Spleen (tissue), 11 donors: ENCODE measurements at regions not wholly inside any gene's neighbourhood (a gene's known extent, or its start where the extent isn't known, plus 50 kb on each side); places are given as distances from the start of the nearest gene placed in this dataset.

Experiments used
- DNase-seq: peaks from one replicate; pipeline ENCODE4 v3.0.0-alpha.2; 2020
- H3K27ac ChIP-seq, 8 donors: fragments of 200-600 bp; sonication (generic) in 7 of 8; 1 replicate in 4 of 8; 2 replicates in 4 of 8; pipeline versions ENCODE4 v1.5.0 to v1.8.0; 2016 to 2021; ENCODE audit warnings: inconsistent platforms in 4 of 8, mild to moderate bottlenecking in 4 of 8, moderate library complexity in 1 of 8
- H3K27me3 ChIP-seq, 7 donors: fragments of 200-600 bp; sonication (generic) in 6 of 7; replicated peaks in 1 of 7; 1 replicate in 4 of 7; 2 replicates in 3 of 7; pipeline versions ENCODE4 v1.5.0 to v1.8.0; 2016 to 2021; ENCODE audit warnings: inconsistent platforms in 3 of 7, mild to moderate bottlenecking in 1 of 7
- H3K36me3 ChIP-seq, 6 donors: fragments of 200-600 bp; sonication (generic) in 5 of 6; 1 replicate in 4 of 6; 2 replicates in 2 of 6; pipeline versions ENCODE4 v1.5.0 to v1.8.0; 2016 to 2021; ENCODE audit warnings: inconsistent platforms in 2 of 6
- H3K4me1 ChIP-seq, 6 donors: fragments of 200-600 bp; sonication (generic) in 5 of 6; 1 replicate in 3 of 6; 2 replicates in 3 of 6; pipeline versions ENCODE4 v1.5.0 to v1.8.0; 2016 to 2021; ENCODE audit warnings: inconsistent platforms in 3 of 6
- H3K4me3 ChIP-seq, 8 donors: fragments of 200-600 bp; sonication (generic) in 7 of 8; 1 replicate in 4 of 8; 2 replicates in 4 of 8; pipeline versions ENCODE4 v1.5.0 to v1.8.0; 2016 to 2021; ENCODE audit warnings: inconsistent platforms in 4 of 8, mild to moderate bottlenecking in 4 of 8, moderate library complexity in 2 of 8
- H3K9me3 ChIP-seq, 8 donors: fragments of 200-600 bp; sonication (generic) in 7 of 8; 1 replicate in 4 of 8; 2 replicates in 4 of 8; pipeline versions ENCODE4 v1.5.0 to v1.8.0; 2016 to 2021; ENCODE audit warnings: inconsistent platforms in 4 of 8
- POLR2A ChIP-seq, 3 donors: fragments of 450-650 bp; IDR thresholded peaks; one replicate each; pipeline ENCODE4 v1.5.1; 2017; ENCODE audit warnings: antibody characterized with exemption in 3 of 3, mild to moderate bottlenecking in 1 of 3
- POLR2AphosphoS5 ChIP-seq, 3 donors: sonication (generic); formaldehyde crosslinking; IDR thresholded peaks; one replicate each; pipeline ENCODE4 v1.5.1; 2017; ENCODE audit warnings: antibody characterized with exemption in 3 of 3
- WGBS, 5 donors: extraction: QIAGEN DNeasy Blood & Tissue Kit in 3 of 5; methylation state at CpG; one replicate each; pipeline versions ENCODE4 v1.1.5 to v1.1.7; 2013 to 2018; 5-methylcytosine and 5-hydroxymethylcytosine counted together
- intact Hi-C: fragments of 100-400 bp; cut with DNase I; formaldehyde crosslinking; loops from one replicate; pipeline ENCODE4 v1.15.0; 2023; ENCODE audit warnings: low total_unique reads
- TF ChIP-seq, protein P1 (sequence below), 11 experiments: fragments of 200-600 bp in 7 of 11; fragments of 450-650 bp in 4 of 11; sonication (generic) in 4 of 11; IDR thresholded peaks in 8 of 11; conservative IDR thresholded peaks in 3 of 11; 1 replicate in 7 of 11; 2 replicates in 4 of 11; pipeline versions ENCODE4 v1.4.0 to v1.8.0; 2016 to 2021; ENCODE audit warnings: antibody characterized with exemption in 11 of 11, inconsistent platforms in 4 of 11, mild to moderate bottlenecking in 1 of 11
- donor health status: healthy with polysubstance abuse.
- donor health status: DM: no; HTN: no; CAD: no; lungs with moderate emphysema.
- donor health status: DM: no; HTN: no; CAD: no.
- donor health status: Bipolar disorder and iron deficiency.
- donor health status: healthy.
- donor health status: DM: no; HTN: no; CAD: no.
- donor health status: DM: yes; HTN: yes; CAD: no.

DNA sequence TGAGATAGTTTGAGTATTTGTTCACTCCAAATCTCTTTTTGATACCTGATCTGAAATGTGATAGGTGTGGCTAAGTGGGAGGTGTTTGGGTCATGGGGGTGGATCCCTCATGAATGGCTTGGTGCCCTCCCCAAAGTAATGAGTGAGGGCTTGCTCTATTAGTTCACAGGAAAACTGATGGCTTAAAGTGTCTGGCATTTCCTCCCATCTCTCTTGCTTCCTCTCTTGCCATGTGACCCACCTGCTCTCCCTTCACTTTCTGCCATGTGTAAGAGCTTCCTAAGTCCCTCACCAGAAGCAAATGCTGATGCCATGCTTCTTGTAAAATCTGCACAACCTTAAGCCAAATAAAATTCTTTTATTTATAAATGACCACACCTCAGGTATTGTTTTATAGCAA is 61.1 kb downstream of the MAD2L1 start:
- Histone ChIP-seq H3K4me1 (no peaks in the 10 kb centered on the region), H3K27ac (no peak overlapping the region), H3K27me3 (no peaks in the 10 kb centered on the region), H3K9me3 (no peaks in the 10 kb centered on the region), H3K4me3 (no peak overlapping the region), H3K36me3 (no peaks in the 10 kb centered on the region)
- intact Hi-C loops, result no loop called here
- TF ChIP-seq POLR2A (IDR thresholded peaks at IDR 0.05) (no peak), POLR2AphosphoS5 (IDR thresholded peaks at IDR 0.05) (no peak)
- TF ChIP-seq, protein P1, sequence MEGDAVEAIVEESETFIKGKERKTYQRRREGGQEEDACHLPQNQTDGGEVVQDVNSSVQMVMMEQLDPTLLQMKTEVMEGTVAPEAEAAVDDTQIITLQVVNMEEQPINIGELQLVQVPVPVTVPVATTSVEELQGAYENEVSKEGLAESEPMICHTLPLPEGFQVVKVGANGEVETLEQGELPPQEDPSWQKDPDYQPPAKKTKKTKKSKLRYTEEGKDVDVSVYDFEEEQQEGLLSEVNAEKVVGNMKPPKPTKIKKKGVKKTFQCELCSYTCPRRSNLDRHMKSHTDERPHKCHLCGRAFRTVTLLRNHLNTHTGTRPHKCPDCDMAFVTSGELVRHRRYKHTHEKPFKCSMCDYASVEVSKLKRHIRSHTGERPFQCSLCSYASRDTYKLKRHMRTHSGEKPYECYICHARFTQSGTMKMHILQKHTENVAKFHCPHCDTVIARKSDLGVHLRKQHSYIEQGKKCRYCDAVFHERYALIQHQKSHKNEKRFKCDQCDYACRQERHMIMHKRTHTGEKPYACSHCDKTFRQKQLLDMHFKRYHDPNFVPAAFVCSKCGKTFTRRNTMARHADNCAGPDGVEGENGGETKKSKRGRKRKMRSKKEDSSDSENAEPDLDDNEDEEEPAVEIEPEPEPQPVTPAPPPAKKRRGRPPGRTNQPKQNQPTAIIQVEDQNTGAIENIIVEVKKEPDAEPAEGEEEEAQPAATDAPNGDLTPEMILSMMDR (IDR thresholded peaks at IDR 0.05 in 8 of 11, conservative IDR thresholded peaks at IDR 0.05 in 3 of 11), result no peak
- DNase-seq, result no peak

DNA sequence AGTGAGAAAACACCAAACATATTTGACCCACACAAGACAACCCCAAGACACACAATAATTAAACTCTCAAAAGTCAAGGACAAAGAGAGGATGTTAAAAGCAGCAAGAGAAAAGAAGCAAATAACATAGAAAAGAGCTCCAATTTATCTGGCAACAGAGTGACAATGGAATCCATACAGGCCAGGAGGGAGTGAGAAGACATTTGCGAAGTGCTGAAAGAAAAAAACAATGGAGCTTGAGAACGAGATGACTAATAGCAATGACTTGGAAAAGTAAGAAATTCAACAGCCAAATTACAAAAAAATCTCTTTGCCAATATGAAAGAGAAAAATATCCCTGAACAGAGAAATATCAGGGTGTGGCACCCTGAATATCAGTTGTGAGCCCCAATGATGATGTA is 61.6 kb downstream of the MAD2L1 start:
- Histone ChIP-seq H3K36me3 (no peaks in the 10 kb centered on the region), H3K4me3 (no peak overlapping the region), H3K27ac (no peak overlapping the region), H3K4me1 (no peaks in the 10 kb centered on the region), H3K27me3 (no peaks in the 10 kb centered on the region), H3K9me3 (no peaks in the 10 kb centered on the region)
- DNase-seq, result no peak
- WGBS, 5 donors, result 72 to 93% (median 82%) methylated on average over 2 of the region's 2 CpGs
- intact Hi-C loops, result no loop called here
- TF ChIP-seq, protein P1 (IDR thresholded peaks at IDR 0.05 in 8 of 11, conservative IDR thresholded peaks at IDR 0.05 in 3 of 11), result no peak
- TF ChIP-seq POLR2A (IDR thresholded peaks at IDR 0.05) (no peak), POLR2AphosphoS5 (IDR thresholded peaks at IDR 0.05) (no peak)

DNA sequence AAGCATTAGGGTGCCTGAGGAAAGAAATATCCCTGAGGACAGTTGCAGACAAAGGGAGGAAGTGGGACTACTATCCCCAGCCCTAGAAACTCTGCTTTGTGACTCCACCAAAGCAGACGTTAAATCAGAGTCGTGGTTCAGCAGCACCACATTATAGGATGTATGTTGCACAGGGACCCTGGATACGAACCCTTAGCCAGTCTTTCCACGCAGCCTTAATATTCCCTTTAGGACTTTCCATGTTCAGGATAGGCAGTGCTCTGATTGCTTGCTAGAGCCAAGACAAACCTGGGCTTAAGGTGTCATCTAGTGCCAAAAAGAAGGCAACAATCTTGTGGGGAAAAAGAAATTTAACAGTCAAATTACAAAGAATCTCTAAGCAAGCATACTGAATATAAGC is 62.6 kb downstream of the MAD2L1 start:
- 65 to 85% (median 74%) methylated on average over 4 of the region's 4 CpGs for WGBS, 5 donors
- no peaks in the 10 kb centered on the region for H3K27me3 ChIP-seq
- DNase-seq, result no peak
- no peak overlapping the region for H3K4me3 ChIP-seq
- intact Hi-C loops, result no loop called here
- no peaks in the 10 kb centered on the region for H3K4me1 ChIP-seq
- no peaks in the 10 kb centered on the region for H3K9me3 ChIP-seq
- TF ChIP-seq POLR2A (IDR thresholded peaks at IDR 0.05), result no peak
- no peak overlapping the region for H3K27ac ChIP-seq
- no peaks in the 10 kb centered on the region for H3K36me3 ChIP-seq

DNA sequence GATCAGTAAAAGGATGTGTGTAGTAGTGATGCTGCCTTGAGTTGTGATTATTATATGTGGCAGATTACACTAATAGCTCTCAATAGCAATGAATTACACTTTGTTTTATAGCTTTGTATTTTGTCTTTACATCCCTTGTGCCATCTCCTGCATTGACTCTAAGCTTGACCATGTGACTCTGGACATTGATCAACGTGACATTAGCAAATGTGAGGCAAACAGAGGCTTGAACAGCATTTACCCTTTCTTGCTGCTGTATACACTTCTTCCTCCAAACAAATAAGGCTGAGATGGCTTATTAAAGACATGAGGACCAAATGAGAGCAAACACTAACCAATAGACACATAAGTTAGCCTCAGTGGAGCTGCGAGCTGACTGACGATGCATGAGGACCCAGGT is 63.5 kb downstream of the MAD2L1 start:
- WGBS, 5 donors, result 82 to 90% (median 88%) methylated on average over 3 of the region's 3 CpGs
- DNase-seq, result no peak
- intact Hi-C loops, result no loop called here
- H3K27ac ChIP-seq, result no peak overlapping the region
- H3K36me3 ChIP-seq, result no peaks in the 10 kb centered on the region
- H3K27me3 ChIP-seq, result no peaks in the 10 kb centered on the region
- no peaks in the 10 kb centered on the region for H3K4me1 ChIP-seq
- TF ChIP-seq, protein P1 (IDR thresholded peaks at IDR 0.05 in 8 of 11, conservative IDR thresholded peaks at IDR 0.05 in 3 of 11), result no peak
- no peak for TF ChIP-seq POLR2A (IDR thresholded peaks at IDR 0.05)
- TF ChIP-seq POLR2AphosphoS5 (IDR thresholded peaks at IDR 0.05), result no peak
- H3K4me3 ChIP-seq, result no peak overlapping the region
- H3K9me3 ChIP-seq, result no peaks in the 10 kb centered on the region

DNA sequence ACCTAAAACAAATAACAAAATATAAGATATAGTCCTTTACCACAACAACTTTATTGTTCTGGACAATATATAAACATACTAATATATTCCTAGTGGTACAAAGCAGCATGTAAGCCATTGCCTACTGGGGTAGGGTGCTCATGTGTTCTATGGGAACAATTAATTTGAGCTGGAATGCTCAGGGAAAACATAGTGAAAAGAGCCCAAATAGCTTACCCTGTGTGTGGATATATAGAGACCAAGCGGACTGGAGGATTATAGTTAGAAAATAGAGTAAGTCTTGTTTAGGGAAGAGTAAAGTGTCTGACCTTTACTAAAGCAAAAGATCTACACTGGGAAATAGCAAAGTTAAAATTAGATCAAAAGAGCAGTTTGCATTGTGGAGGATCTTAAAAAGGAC is 64.8 kb downstream of the MAD2L1 start:
- H3K27me3 ChIP-seq, result no peaks in the 10 kb centered on the region
- DNase-seq, result no peak
- 89 to 94% (median 92%) methylated on average over 1 of the region's 1 CpG for WGBS, 5 donors
- intact Hi-C loops, result no loop called here
- no peaks in the 10 kb centered on the region for H3K9me3 ChIP-seq
- no peak overlapping the region for H3K27ac ChIP-seq
- TF ChIP-seq, protein P1 (IDR thresholded peaks at IDR 0.05 in 8 of 11, conservative IDR thresholded peaks at IDR 0.05 in 3 of 11), result no peak
- no peak for TF ChIP-seq POLR2AphosphoS5 (IDR thresholded peaks at IDR 0.05)
- TF ChIP-seq POLR2A (IDR thresholded peaks at IDR 0.05), result no peak
- no peak overlapping the region for H3K4me3 ChIP-seq
- no peaks in the 10 kb centered on the region for H3K36me3 ChIP-seq
- H3K4me1 ChIP-seq, result no peaks in the 10 kb centered on the region
